Astrocyte (in vitro differentiated cells and primary cell): ENCODE measurements at regions not wholly inside any gene's neighbourhood (a gene's known extent, or its start where the extent isn't known, plus 50 kb on each side); places are given as distances from the start of the nearest gene placed in this dataset.

Source experiments
- CTCF ChIP-seq: IDR thresholded peaks from 2 replicates; pipeline ENCODE4 v1.5.1; 2011; ENCODE audit warnings: low read depth, mild to moderate bottlenecking, inconsistent platforms, low read length, moderate library complexity; ENCODE audit not compliant: insufficient read depth
- EZH2 ChIP-seq: IDR thresholded peaks from 2 replicates; pipeline ENCODE4 v1.6.1; 2012; ENCODE audit warnings: mild to moderate bottlenecking, low read length, inconsistent platforms; ENCODE audit not compliant: insufficient read depth

GRCh38 chrY:14231703-14232102 is 175.7 kb downstream of the VCY1B start:
- TF ChIP-seq EZH2 (no peak), CTCF (no peak)
